ENCODE measurements at regions not wholly inside any gene's neighbourhood (a gene's known extent, or its start where the extent isn't known, plus 50 kb on each side); places are given as distances from the start of the nearest gene placed in this dataset.

DNA sequence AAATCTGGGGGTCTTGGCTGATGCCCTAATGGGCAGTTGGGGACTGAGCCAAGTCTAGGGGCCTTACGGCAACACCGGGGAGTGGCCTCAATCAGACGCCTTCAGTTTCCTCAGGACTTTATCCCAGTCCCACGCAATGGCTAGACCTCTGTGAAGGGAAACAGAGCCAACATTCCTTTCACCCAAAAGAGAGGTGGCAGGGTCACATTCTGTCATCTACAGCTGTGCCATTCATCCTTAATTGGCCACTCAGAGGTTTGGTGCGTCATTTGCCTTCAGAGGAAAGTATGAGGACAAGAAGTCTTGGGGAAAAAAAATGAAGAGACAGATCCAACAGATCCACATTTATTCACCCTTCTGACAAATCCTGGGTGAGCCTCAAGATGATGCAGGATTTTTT, 166.9 kb upstream of the AVPR1A start:
- peaks cover 0 to 10% (median 0%) of the 10 kb centered on the region in 12 donors for H3K9me3 ChIP-seq
- intact Hi-C loops (cut with DNase I), result no loop called here
- H3K4me3 ChIP-seq, result no peak overlapping the region
- DNase-seq (no peak), ATAC-seq (no peak)
- no peak overlapping the region for H3K27ac ChIP-seq
- TF ChIP-seq POLR2A (IDR thresholded peaks at IDR 0.05), result no peak
- no peak for TF ChIP-seq CTCF (IDR thresholded peaks at IDR 0.05)
- H3K36me3 ChIP-seq, result no peaks in the 10 kb centered on the region
- no peaks in the 10 kb centered on the region for H3K4me1 ChIP-seq
- H3K27me3 ChIP-seq, result no peaks in the 10 kb centered on the region
- whole genome bisulfite sequencing, 4 donors, result 62 to 78% (median 70%) methylated on average over 5 of the region's 5 CpGs

GRCh38 chr12:63317286-63317846, 166.4 kb upstream of the AVPR1A start:
- peak in 1 of 4 donors; percentile 41 for ATAC-seq
- Histone ChIP-seq H3K27ac (no peak overlapping the region), H3K4me1 (no peaks in the 10 kb centered on the region), H3K4me3 (no peak overlapping the region), H3K27me3 (no peaks in the 10 kb centered on the region), H3K36me3 (no peaks in the 10 kb centered on the region), H3K9me3 (peaks cover 0 to 10% (median 0%) of the 10 kb centered on the region in 12 donors)
- peak in 1 of 5 donors; percentile 22 for DNase-seq
- TF ChIP-seq CTCF (IDR thresholded peaks at IDR 0.05), result no peak
- no peak for TF ChIP-seq POLR2A (IDR thresholded peaks at IDR 0.05)
- intact Hi-C loops (cut with DNase I), result no loop called here
- whole genome bisulfite sequencing, 4 donors, result 54 to 80% (median 72%) methylated on average over 9 of the region's 9 CpGs

DNA sequence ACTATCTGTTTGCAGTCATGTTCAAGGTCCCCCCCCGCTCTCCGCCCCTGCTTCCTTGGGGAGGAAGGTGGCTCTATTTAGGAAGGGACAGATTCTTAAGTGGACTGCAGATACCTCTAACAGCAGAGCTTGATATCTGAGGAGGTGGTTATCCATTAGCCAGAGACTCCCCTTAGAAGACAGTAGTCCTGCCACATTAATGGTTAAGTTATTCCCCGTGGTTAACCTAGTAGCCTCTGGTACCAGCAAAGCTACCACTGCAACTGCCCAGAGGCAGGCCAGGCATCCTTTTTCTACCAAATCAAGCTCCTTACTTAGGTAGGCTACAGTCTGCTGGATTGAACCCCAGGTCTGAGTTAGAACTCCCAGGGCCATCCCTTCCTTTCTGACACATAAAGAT, 162.1 kb upstream of the AVPR1A start:
- H3K4me3 ChIP-seq, result no peak overlapping the region
- DNase-seq, result no peak
- H3K4me1 ChIP-seq, result peaks cover 0 to 8% (median 0%) of the 10 kb centered on the region in 12 donors

GRCh38 chr12:63308671-63309070, 157.7 kb upstream of the AVPR1A start:
- H3K9me3 ChIP-seq, result peaks cover 0 to 17% (median 10%) of the 10 kb centered on the region in 12 donors
- no peaks in the 10 kb centered on the region for H3K36me3 ChIP-seq
- H3K27ac ChIP-seq, result peak overlapping the region in 2 of 12 donors; percentile 12 to 13
- no peak for TF ChIP-seq CTCF (IDR thresholded peaks at IDR 0.05)
- no peak for TF ChIP-seq POLR2A (IDR thresholded peaks at IDR 0.05)
- WGBS, 4 donors, result 61 to 68% (median 67%) methylated on average over 3 of the region's 3 CpGs
- H3K4me3 ChIP-seq, result no peak overlapping the region
- ATAC-seq (peak in 3 of 4 donors; percentile 20 to 57 (median 53)), DNase-seq (peak in 3 of 5 donors; percentile 22 to 27 (median 25))
- H3K27me3 ChIP-seq, result no peaks in the 10 kb centered on the region
- H3K4me1 ChIP-seq, result peaks cover 0 to 29% (median 0%) of the 10 kb centered on the region in 12 donors
- intact Hi-C loops (cut with DNase I), result loop anchor here in 1 of 10 donors (10.0 kb wide), 1 partner anchor 154 kb away; the partner anchor contains the start of gene AVPR1A

More for the DNA sequence above, 162.1 kb upstream of the AVPR1A start:
- H3K27me3 ChIP-seq, result no peaks in the 10 kb centered on the region
- H3K9me3 ChIP-seq, result peaks cover 0 to 17% (median 10%) of the 10 kb centered on the region in 12 donors
- TF ChIP-seq CTCF (IDR thresholded peaks at IDR 0.05) (no peak), POLR2A (IDR thresholded peaks at IDR 0.05) (no peak)
- ATAC-seq, result no peak
- intact Hi-C loops (cut with DNase I), result no loop called here
- no peaks in the 10 kb centered on the region for H3K36me3 ChIP-seq
- whole genome bisulfite sequencing, 4 donors, result 64 to 100% (median 93%) methylated on average over 3 of the region's 3 CpGs
- H3K27ac ChIP-seq, result no peak overlapping the region
